ENCODE measurements at regions not wholly inside any gene's neighbourhood (a gene's known extent, or its start where the extent isn't known, plus 50 kb on each side); places are given as distances from the start of the nearest gene placed in this dataset.

DNA sequence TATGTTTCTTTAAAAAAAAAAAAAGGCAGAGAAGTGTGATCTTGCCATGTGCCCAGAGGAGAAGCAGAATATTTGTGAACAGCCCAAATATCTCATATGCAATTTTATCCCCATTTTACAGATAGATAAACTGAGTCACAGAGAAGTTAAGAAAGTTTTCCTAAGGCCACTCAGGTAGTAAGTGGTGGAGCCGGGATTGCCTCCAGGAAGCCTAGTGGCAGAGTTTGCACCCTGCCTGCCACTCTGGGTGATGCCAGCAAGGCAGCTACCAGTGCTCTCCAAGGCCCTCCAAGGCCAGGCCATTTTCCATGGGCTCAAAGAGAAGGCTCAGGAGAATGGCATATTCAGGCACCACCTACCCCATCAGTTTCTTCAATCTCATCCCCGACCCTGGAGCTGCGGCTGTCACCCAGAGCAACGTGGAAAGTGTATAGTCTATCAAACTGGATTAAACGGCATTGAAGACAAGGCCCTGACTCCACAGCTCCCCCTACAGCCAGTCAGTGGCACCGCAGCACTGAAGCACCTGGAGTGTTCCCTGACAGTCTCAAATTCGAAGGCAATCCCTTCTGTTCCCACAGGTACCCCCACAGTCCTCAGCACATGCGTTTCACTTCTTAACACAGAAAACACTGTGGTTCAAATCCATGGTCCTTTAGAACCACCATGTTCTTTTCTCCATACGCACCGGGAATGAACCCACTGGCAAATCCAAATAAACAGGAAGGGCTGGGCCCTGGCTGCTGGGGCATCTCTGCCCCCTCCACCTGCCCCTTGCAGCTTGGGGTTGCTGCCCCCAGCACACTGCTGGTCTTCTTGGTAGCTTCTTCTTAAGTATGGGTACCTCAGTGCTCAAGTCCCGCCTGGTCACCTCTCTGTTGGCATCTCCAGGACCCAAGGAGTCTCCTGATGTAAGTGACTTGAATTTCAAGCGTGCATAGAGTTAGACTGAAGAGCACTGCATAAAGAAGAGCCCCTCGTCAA, 175.3 kb downstream of the INHBB start:
- H3K9ac ChIP-seq (ENCODE audit: low read length) = no peak overlapping the region
- H2AFZ ChIP-seq (ENCODE audit: insufficient read depth, low read length, poor library complexity) = no peak overlapping the region
- H3K23ac ChIP-seq (ENCODE audit: low read length) = no peak overlapping the region
- DNase-seq = peak; percentile 33 to 58
- no peak overlapping the region for H2BK120ac ChIP-seq (ENCODE audit: insufficient read depth, low read length, poor library complexity)
- H3K27me3 ChIP-seq (ENCODE audit: insufficient read depth, low read length) = no peaks in the 10 kb centered on the region
- H4K91ac ChIP-seq (ENCODE audit: low read depth, low read length) = no peak overlapping the region
- no peak overlapping the region for H4K12ac ChIP-seq (ENCODE audit: low read depth, low read length)
- H3K27ac ChIP-seq (ENCODE audit: low read depth, low read length) = no peak overlapping the region
- no peak overlapping the region for H4K8ac ChIP-seq (ENCODE audit: low read depth, low read length)
- H3K4ac ChIP-seq (ENCODE audit: low read depth, low read length) = no peak overlapping the region
- no peaks in the 10 kb centered on the region for H3K9me3 ChIP-seq (ENCODE audit: insufficient read depth, low read depth, low read length)
- no peaks in the 10 kb centered on the region for H3K4me1 ChIP-seq (ENCODE audit: control insufficient read depth in 1 of 2, insufficient read depth in 2 of 2, low read length in 2 of 2)
- no peak overlapping the region for H2BK12ac ChIP-seq (ENCODE audit: low read length)
- H3K79me1 ChIP-seq (ENCODE audit: low read length) = no peaks in the 10 kb centered on the region
- H3K18ac ChIP-seq (ENCODE audit: low read length) = no peak overlapping the region
- H3K79me2 ChIP-seq (ENCODE audit: control insufficient read depth, insufficient read depth, low read length, poor library complexity) = no peaks in the 10 kb centered on the region
- H3K36me3 ChIP-seq (ENCODE audit: control insufficient read depth in 1 of 2, insufficient read depth in 2 of 2, low read length in 2 of 2) = no peaks in the 10 kb centered on the region
- no CpG with 5 or more reads among the region's 13 CpGs for WGBS (ENCODE audit: extremely low coverage, insufficient coverage, insufficient read length)
- no peak overlapping the region for H3K14ac ChIP-seq (ENCODE audit: low read length)
- no peak overlapping the region for H2AK5ac ChIP-seq (ENCODE audit: low read length)
- no peak overlapping the region for H2BK5ac ChIP-seq (ENCODE audit: low read depth, low read length, poor library complexity)
- no peak overlapping the region for H3K4me2 ChIP-seq (ENCODE audit: low read length)
- H3K4me3 ChIP-seq (ENCODE audit: low read depth, low read length) = no peak overlapping the region

DNA sequence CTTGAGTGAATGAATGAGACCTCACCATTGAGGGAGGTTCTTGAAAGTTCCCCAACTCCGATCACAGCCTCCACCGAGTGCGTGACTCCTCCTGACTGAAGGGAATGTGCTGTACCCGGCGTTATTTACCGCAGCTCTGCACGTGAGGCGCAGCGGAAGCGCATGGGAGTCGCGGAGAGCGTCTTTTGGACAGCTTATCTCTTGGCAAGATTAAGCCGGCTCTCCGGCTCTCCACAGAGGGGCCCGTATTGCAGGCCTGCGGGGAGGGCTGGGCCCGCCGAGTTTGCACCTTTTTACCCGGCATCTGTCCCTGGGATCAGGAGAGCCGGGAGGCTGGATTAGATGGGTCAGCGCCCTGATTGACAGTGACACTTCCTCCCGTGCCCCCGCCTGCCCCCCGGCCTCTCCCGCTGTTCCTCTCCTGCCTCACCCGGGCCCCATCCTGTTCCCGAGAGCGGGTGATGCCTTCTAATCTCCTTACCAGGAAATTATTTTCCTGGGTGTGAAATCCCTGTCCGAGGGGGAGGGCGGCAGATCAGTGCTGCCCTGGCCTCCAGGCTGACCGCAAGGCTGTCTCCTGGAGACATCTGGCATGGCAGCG, 176.3 kb downstream of the INHBB start:
- Histone ChIP-seq H2AFZ (ENCODE audit: insufficient read depth, low read length, poor library complexity) (no peak overlapping the region), H4K91ac (ENCODE audit: low read depth, low read length) (no peak overlapping the region), H3K23ac (ENCODE audit: low read length) (no peak overlapping the region), H4K8ac (ENCODE audit: low read depth, low read length) (no peak overlapping the region), H2BK12ac (ENCODE audit: low read length) (no peak overlapping the region), H3K4ac (ENCODE audit: low read depth, low read length) (no peak overlapping the region), H3K14ac (ENCODE audit: low read length) (no peak overlapping the region), H3K9ac (ENCODE audit: low read length) (no peak overlapping the region), H3K4me1 (ENCODE audit: control insufficient read depth in 1 of 2, insufficient read depth in 2 of 2, low read length in 2 of 2) (no peaks in the 10 kb centered on the region), H4K12ac (ENCODE audit: low read depth, low read length) (no peak overlapping the region), H2BK120ac (ENCODE audit: insufficient read depth, low read length, poor library complexity) (no peak overlapping the region), H3K18ac (ENCODE audit: low read length) (no peak overlapping the region), H3K27ac (ENCODE audit: low read depth, low read length) (no peak overlapping the region), H3K4me2 (ENCODE audit: low read length) (no peak overlapping the region), H2AK5ac (ENCODE audit: low read length) (no peak overlapping the region), H2BK5ac (ENCODE audit: low read depth, low read length, poor library complexity) (no peak overlapping the region), H3K27me3 (ENCODE audit: insufficient read depth, low read length) (no peaks in the 10 kb centered on the region), H3K79me1 (ENCODE audit: low read length) (no peaks in the 10 kb centered on the region), H3K9me3 (ENCODE audit: insufficient read depth, low read depth, low read length) (no peaks in the 10 kb centered on the region), H3K79me2 (ENCODE audit: control insufficient read depth, insufficient read depth, low read length, poor library complexity) (no peaks in the 10 kb centered on the region), H3K4me3 (ENCODE audit: low read depth, low read length) (no peak overlapping the region), H3K36me3 (ENCODE audit: control insufficient read depth in 1 of 2, insufficient read depth in 2 of 2, low read length in 2 of 2) (no peaks in the 10 kb centered on the region)
- WGBS (ENCODE audit: extremely low coverage, insufficient coverage, insufficient read length) = no CpG with 5 or more reads among the region's 33 CpGs
- DNase-seq = peak in 1 of 2 donors; percentile 7

DNA sequence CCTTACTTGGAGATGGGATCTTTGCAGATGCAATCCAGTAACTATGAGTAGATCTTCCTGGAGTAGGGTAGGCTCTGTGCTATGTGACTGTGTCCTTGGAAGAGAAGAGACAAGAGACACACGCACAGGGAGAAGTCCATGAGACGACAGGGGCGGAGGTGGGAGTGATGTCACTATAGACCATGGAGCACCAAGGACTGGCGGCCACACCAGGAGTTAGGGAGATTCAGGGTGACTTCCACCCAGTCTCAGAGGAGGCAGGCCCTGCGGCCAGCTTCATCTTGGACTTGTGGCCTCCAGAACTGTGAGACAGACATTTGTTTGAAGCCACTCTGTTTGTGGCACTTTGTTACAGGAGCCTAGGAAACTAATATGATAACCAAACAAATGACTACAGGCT, 177.8 kb downstream of the INHBB start:
- no CpG with 5 or more reads among the region's 5 CpGs for WGBS (ENCODE audit: extremely low coverage, insufficient coverage, insufficient read length)

DNA sequence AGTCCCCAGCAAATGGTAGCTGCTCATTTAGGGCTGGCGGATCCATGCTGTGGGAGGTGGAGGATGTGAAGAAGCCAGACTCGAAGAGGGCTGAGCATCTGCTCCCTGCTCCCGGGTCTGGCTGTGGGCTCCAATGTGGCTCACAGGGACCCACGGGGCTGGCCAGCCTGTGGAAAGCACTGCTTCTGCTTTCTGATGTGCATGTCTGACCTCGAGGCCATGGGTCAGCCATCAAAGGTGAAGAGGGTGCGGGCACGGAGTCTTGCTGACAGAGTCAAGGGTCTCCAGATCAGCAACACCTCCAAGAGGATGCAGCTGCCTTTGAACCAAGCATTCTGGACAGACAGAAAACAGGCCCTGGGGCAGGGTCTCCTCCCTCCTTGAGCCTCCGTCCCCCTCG, 178.2 kb downstream of the INHBB start:
- H2AK5ac ChIP-seq (ENCODE audit: low read length) = no peak overlapping the region
- no peaks in the 10 kb centered on the region for H3K27me3 ChIP-seq (ENCODE audit: insufficient read depth, low read length)
- DNase-seq = no peak
- no peaks in the 10 kb centered on the region for H3K79me1 ChIP-seq (ENCODE audit: low read length)
- H4K12ac ChIP-seq (ENCODE audit: low read depth, low read length) = no peak overlapping the region
- H2BK120ac ChIP-seq (ENCODE audit: insufficient read depth, low read length, poor library complexity) = no peak overlapping the region
- no peak overlapping the region for H2BK12ac ChIP-seq (ENCODE audit: low read length)
- no peak overlapping the region for H3K4me3 ChIP-seq (ENCODE audit: low read depth, low read length)
- no peak overlapping the region for H3K4me2 ChIP-seq (ENCODE audit: low read length)
- no peak overlapping the region for H2AFZ ChIP-seq (ENCODE audit: insufficient read depth, low read length, poor library complexity)
- H3K9ac ChIP-seq (ENCODE audit: low read length) = no peak overlapping the region
- H4K8ac ChIP-seq (ENCODE audit: low read depth, low read length) = no peak overlapping the region
- no peak overlapping the region for H3K18ac ChIP-seq (ENCODE audit: low read length)
- no peaks in the 10 kb centered on the region for H3K4me1 ChIP-seq (ENCODE audit: control insufficient read depth in 1 of 2, insufficient read depth in 2 of 2, low read length in 2 of 2)
- no peak overlapping the region for H3K23ac ChIP-seq (ENCODE audit: low read length)
- no peaks in the 10 kb centered on the region for H3K36me3 ChIP-seq (ENCODE audit: control insufficient read depth in 1 of 2, insufficient read depth in 2 of 2, low read length in 2 of 2)
- H3K27ac ChIP-seq (ENCODE audit: low read depth, low read length) = no peak overlapping the region
- no peak overlapping the region for H3K4ac ChIP-seq (ENCODE audit: low read depth, low read length)
- H4K91ac ChIP-seq (ENCODE audit: low read depth, low read length) = no peak overlapping the region
- H3K14ac ChIP-seq (ENCODE audit: low read length) = no peak overlapping the region
- WGBS (ENCODE audit: extremely low coverage, insufficient coverage, insufficient read length) = no CpG with 5 or more reads among the region's 9 CpGs
- H3K79me2 ChIP-seq (ENCODE audit: control insufficient read depth, insufficient read depth, low read length, poor library complexity) = no peaks in the 10 kb centered on the region
- H2BK5ac ChIP-seq (ENCODE audit: low read depth, low read length, poor library complexity) = no peak overlapping the region
- no peaks in the 10 kb centered on the region for H3K9me3 ChIP-seq (ENCODE audit: insufficient read depth, low read depth, low read length)

More for the DNA sequence above, 177.8 kb downstream of the INHBB start:
- no peaks in the 10 kb centered on the region for H3K9me3 ChIP-seq (ENCODE audit: insufficient read depth, low read depth, low read length)
- H3K4me2 ChIP-seq (ENCODE audit: low read length) = no peak overlapping the region
- H2BK12ac ChIP-seq (ENCODE audit: low read length) = no peak overlapping the region
- no peak overlapping the region for H4K91ac ChIP-seq (ENCODE audit: low read depth, low read length)
- no peak overlapping the region for H3K4me3 ChIP-seq (ENCODE audit: low read depth, low read length)
- H3K4me1 ChIP-seq (ENCODE audit: control insufficient read depth in 1 of 2, insufficient read depth in 2 of 2, low read length in 2 of 2) = no peaks in the 10 kb centered on the region
- no peak overlapping the region for H2BK120ac ChIP-seq (ENCODE audit: insufficient read depth, low read length, poor library complexity)
- no peak for DNase-seq
- no peak overlapping the region for H2AFZ ChIP-seq (ENCODE audit: insufficient read depth, low read length, poor library complexity)
- no peak overlapping the region for H3K9ac ChIP-seq (ENCODE audit: low read length)
- H4K12ac ChIP-seq (ENCODE audit: low read depth, low read length) = no peak overlapping the region
- no peaks in the 10 kb centered on the region for H3K79me1 ChIP-seq (ENCODE audit: low read length)
- no peaks in the 10 kb centered on the region for H3K79me2 ChIP-seq (ENCODE audit: control insufficient read depth, insufficient read depth, low read length, poor library complexity)
- H3K27ac ChIP-seq (ENCODE audit: low read depth, low read length) = no peak overlapping the region
- H3K14ac ChIP-seq (ENCODE audit: low read length) = no peak overlapping the region
- no peak overlapping the region for H2AK5ac ChIP-seq (ENCODE audit: low read length)
- H3K18ac ChIP-seq (ENCODE audit: low read length) = no peak overlapping the region
- H4K8ac ChIP-seq (ENCODE audit: low read depth, low read length) = no peak overlapping the region
- no peak overlapping the region for H2BK5ac ChIP-seq (ENCODE audit: low read depth, low read length, poor library complexity)
- no peak overlapping the region for H3K4ac ChIP-seq (ENCODE audit: low read depth, low read length)
- H3K23ac ChIP-seq (ENCODE audit: low read length) = no peak overlapping the region
- H3K27me3 ChIP-seq (ENCODE audit: insufficient read depth, low read length) = no peaks in the 10 kb centered on the region
- no peaks in the 10 kb centered on the region for H3K36me3 ChIP-seq (ENCODE audit: control insufficient read depth in 1 of 2, insufficient read depth in 2 of 2, low read length in 2 of 2)

Measured in trophoblast cell (in vitro differentiated cells and primary cell).